B cell (primary cell): ENCODE measurements at regions not wholly inside any gene's neighbourhood (a gene's known extent, or its start where the extent isn't known, plus 50 kb on each side); places are given as distances from the start of the nearest gene placed in this dataset.

Experiments
- EZH2 ChIP-seq: IDR thresholded peaks from 2 replicates; pipeline ENCODE4 v1.6.1; 2012; ENCODE audit warnings: borderline replicate concordance, low read depth, mild to moderate bottlenecking, moderate library complexity, low read length; ENCODE audit not compliant: insufficient read depth, poor library complexity, severe bottlenecking
- TF ChIP-seq, protein P1 (sequence below): fragments of 200-600 bp; IDR thresholded peaks from one replicate; pipeline ENCODE4 v1.8.0; 2022; ENCODE audit warnings: antibody characterized with exemption, mild to moderate bottlenecking

DNA sequence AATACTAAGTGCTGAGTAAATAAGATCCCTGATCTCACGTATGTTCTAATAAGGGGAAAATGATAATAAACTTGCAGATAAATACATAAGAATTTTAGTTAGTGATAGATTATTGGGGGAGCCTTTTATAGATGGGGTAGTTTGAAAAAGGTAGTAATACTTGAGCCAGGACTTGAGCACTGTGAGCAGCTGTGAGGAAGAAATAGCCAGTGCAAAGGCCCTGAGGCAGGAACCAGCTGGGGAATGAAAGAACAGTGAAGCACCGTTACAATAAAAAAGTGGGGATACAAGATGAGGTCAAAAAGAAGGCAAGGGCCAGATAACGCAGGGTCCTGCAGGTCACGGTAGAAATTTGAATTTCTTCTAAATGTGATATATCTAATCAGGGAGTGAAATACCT, 234.8 kb upstream of the ELL2 start:
- TF ChIP-seq, protein P1, sequence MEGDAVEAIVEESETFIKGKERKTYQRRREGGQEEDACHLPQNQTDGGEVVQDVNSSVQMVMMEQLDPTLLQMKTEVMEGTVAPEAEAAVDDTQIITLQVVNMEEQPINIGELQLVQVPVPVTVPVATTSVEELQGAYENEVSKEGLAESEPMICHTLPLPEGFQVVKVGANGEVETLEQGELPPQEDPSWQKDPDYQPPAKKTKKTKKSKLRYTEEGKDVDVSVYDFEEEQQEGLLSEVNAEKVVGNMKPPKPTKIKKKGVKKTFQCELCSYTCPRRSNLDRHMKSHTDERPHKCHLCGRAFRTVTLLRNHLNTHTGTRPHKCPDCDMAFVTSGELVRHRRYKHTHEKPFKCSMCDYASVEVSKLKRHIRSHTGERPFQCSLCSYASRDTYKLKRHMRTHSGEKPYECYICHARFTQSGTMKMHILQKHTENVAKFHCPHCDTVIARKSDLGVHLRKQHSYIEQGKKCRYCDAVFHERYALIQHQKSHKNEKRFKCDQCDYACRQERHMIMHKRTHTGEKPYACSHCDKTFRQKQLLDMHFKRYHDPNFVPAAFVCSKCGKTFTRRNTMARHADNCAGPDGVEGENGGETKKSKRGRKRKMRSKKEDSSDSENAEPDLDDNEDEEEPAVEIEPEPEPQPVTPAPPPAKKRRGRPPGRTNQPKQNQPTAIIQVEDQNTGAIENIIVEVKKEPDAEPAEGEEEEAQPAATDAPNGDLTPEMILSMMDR = no peak
- TF ChIP-seq EZH2 = no peak
